Activated CD4-positive, alpha-beta memory T cell treated with anti-CD3 and anti-CD28 coated beads, Interleukin-2, amount 10 ng/mL, durations not matched to agents 7 days and 5 days (primary cell): ENCODE measurements at regions not wholly inside any gene's neighbourhood (a gene's known extent, or its start where the extent isn't known, plus 50 kb on each side); places are given as distances from the start of the nearest gene placed in this dataset.

Experiments used
- CTCF ChIA-PET: fragments of 350-600 bp; sonication (Branson Sonifier 250); formaldehyde crosslinking; loops from one replicate; lab custom pipeline; 2021; ENCODE audit warnings: antibody characterized with exemption, inconsistent platforms; lab: Charles Lee
- POLR2A ChIA-PET: fragments of 350-600 bp; sonication (Branson Sonifier 250); formaldehyde crosslinking; loops from one replicate; lab custom pipeline; 2021; ENCODE audit warnings: antibody characterized with exemption; lab: Charles Lee
- DNase-seq: peaks from one replicate; pipeline ENCODE4 v3.0.0-alpha.2; 2020
- H3K27ac Mint-ChIP-seq: one replicate; pipeline ENCODE4 v1.8.0; 2021; ENCODE audit warnings: mild to moderate bottlenecking, mixed read lengths
- H3K27me3 Mint-ChIP-seq: one replicate; pipeline ENCODE4 v1.8.0; 2021; ENCODE audit warnings: mixed read lengths
- H3K36me3 Mint-ChIP-seq: one replicate; pipeline ENCODE4 v1.8.0; 2021; ENCODE audit warnings: low read depth, mixed read lengths
- H3K4me1 Mint-ChIP-seq: one replicate; pipeline ENCODE4 v1.8.0; 2021; ENCODE audit warnings: mixed read lengths
- H3K4me3 Mint-ChIP-seq: one replicate; pipeline ENCODE4 v1.8.0; 2021; ENCODE audit warnings: mild to moderate bottlenecking, mixed read lengths
- H3K9me3 Mint-ChIP-seq: one replicate; pipeline ENCODE4 v1.8.0; 2021; ENCODE audit warnings: mixed read lengths

- no peaks in the 10 kb centered on the region for H3K36me3 Mint-ChIP-seq
- ChIA-PET CTCF (no interaction called here), POLR2A (interaction anchor here (0.6 kb wide), 1 partner anchor 71 kb away, joined by 3 read pairs; no protein-coding TSS in a partner anchor)
- H3K27ac Mint-ChIP-seq = no peak overlapping the region
- no peak overlapping the region for H3K4me3 Mint-ChIP-seq
- no peaks in the 10 kb centered on the region for H3K9me3 Mint-ChIP-seq
- H3K4me1 Mint-ChIP-seq = no peaks in the 10 kb centered on the region
- peaks cover 6% of the 10 kb centered on the region for H3K27me3 Mint-ChIP-seq
- no peak for DNase-seq
Measured at GRCh38 chr10:113264333-113265131, 288.3 kb upstream of the HABP2 start.

- Mint-ChIP-seq H3K36me3 (no peaks in the 10 kb centered on the region), H3K4me3 (no peak overlapping the region), H3K4me1 (no peaks in the 10 kb centered on the region), H3K9me3 (no peaks in the 10 kb centered on the region), H3K27me3 (peaks cover 6% of the 10 kb centered on the region), H3K27ac (no peak overlapping the region)
- no peak for DNase-seq
- ChIA-PET POLR2A (no interaction called here), CTCF (no interaction called here)
Measured at GRCh38 chr10:113266147-113266546, 286.7 kb upstream of the HABP2 start.

DNA sequence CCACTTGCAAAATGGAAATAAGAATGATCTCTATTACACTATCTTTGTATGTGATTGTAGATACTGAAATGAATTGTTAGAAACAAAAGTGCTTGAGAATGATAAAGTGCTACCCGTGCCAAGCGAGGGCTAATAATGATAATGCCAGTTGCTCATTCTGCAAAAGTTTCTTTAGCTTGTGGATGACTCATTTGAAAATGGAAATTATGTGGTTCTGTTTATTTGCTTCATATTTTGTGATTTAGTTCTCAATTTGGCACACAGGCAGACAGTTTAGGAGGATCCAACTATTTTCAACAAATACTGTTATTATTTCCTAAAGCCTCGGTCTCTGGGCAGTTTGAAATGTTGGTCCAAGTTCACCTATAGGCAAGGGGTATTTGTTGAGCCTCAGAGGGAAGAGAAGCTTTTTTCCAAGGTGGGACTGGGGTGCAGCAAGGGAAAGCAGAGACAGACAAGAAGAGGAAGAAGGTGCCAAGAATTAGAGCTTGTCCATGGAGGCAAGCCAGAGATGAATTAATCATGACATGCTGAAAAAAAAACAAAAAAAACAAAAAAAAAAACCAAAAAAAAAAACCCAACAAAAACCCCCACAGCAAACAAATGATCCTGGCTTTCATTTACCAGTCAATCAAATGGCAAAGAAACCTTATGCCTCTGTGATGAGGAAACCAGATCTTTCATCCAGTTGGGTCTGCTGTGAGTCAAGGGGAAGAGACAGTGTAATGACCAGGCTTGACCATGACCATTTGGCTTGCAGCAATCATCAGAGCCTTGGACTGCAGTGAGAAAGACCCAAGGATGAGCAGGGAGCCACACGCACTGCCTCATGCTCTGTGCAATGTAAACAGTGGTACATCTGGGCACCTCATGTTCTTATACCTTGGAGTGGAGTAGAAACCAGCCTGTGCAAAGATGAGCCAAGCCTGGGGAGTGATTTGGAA is 285.0 kb upstream of the HABP2 start:
- Mint-ChIP-seq H3K4me3 (no peak overlapping the region), H3K4me1 (no peaks in the 10 kb centered on the region), H3K9me3 (no peaks in the 10 kb centered on the region), H3K36me3 (no peaks in the 10 kb centered on the region), H3K27me3 (peaks cover 6% of the 10 kb centered on the region), H3K27ac (no peak overlapping the region)
- CTCF ChIA-PET = no interaction called here
- POLR2A ChIA-PET = no interaction called here
- no peak for DNase-seq

GRCh38 chr10:113269333-113269732 is 283.5 kb upstream of the HABP2 start:
- ChIA-PET POLR2A (no interaction called here), CTCF (no interaction called here)
- Mint-ChIP-seq H3K27ac (no peak overlapping the region), H3K4me3 (no peak overlapping the region), H3K4me1 (no peaks in the 10 kb centered on the region), H3K36me3 (no peaks in the 10 kb centered on the region), H3K9me3 (no peaks in the 10 kb centered on the region), H3K27me3 (peaks cover 3% of the 10 kb centered on the region)
- DNase-seq = no peak

DNA sequence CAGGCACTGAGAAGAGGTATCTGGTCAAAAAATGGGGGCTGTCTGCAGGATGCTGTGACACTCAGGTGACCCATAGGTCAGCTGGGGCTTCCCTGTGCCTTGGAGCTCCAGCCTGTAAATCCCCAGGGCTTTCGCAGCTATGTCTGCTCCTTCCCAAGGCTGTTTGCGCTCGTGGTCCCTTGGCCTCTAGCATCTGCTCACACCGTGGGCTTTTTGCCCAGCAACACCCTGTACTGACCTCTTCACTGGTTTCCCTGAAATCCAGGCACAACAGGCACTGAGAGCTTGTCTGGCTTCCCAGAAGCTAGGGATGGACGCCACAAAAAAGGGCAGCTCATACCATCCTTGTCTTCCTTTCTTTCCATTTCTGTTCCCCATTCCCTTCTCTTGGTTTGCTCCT is 280.3 kb upstream of the HABP2 start:
- no peak overlapping the region for H3K27ac Mint-ChIP-seq
- peaks cover 2% of the 10 kb centered on the region for H3K27me3 Mint-ChIP-seq
- no peaks in the 10 kb centered on the region for H3K36me3 Mint-ChIP-seq
- ChIA-PET POLR2A (no interaction called here), CTCF (no interaction called here)
- peaks cover 2% of the 10 kb centered on the region for H3K9me3 Mint-ChIP-seq
- DNase-seq = no peak
- H3K4me1 Mint-ChIP-seq = no peaks in the 10 kb centered on the region
- H3K4me3 Mint-ChIP-seq = no peak overlapping the region

DNA sequence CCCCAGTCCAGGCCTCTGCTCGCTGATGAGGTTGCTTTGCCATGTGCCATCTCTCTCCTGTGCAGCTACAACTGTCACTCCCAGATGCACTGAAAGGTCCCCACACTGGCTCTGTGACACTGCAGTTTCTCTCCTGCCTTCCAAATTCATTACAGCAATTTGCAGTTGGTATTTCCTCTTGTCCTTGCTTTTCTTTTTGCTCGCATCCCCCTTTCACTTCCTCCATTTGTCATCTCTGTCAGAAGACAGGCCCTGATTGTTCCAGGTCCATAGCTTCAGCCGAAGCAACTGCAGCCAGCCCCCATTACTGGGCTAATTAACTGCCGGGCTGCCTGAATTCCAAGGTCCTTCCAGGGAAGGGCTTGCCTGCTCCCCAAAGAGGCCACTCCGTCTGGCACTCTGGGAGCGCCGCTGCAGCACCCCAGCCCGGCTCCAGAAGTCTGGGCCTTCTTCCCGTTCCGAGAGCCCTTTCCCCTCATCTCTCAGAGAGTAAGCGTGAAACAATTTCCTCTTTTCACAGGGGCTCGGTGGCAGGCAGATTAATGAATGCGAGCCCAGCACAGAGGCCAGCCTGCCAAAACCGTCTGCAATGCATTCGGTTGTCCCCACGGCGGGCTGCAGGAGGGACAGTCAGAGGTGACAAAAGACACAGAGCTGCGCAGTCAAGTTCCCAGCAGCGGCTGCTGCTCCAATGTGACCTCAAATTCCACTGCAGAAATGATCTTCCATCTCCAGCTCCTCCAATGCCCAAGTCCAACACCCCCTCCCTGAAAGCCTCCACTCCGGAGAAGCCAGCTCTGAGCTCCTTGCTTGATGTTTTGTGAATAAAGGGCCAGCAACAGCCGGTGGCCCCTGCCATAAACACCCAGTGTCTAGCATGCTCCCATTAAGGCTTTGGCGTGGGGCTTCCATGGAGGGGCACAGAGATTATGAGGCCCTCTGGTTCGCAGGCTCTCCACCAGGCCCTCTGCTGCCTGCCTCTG is 279.4 kb upstream of the HABP2 start:
- peaks cover 2% of the 10 kb centered on the region for H3K9me3 Mint-ChIP-seq
- DNase-seq = no peak
- H3K27ac Mint-ChIP-seq = no peak overlapping the region
- H3K4me3 Mint-ChIP-seq = no peak overlapping the region
- POLR2A ChIA-PET = no interaction called here
- CTCF ChIA-PET = no interaction called here
- no peaks in the 10 kb centered on the region for H3K4me1 Mint-ChIP-seq
- no peaks in the 10 kb centered on the region for H3K36me3 Mint-ChIP-seq
- H3K27me3 Mint-ChIP-seq = no peaks in the 10 kb centered on the region

DNA sequence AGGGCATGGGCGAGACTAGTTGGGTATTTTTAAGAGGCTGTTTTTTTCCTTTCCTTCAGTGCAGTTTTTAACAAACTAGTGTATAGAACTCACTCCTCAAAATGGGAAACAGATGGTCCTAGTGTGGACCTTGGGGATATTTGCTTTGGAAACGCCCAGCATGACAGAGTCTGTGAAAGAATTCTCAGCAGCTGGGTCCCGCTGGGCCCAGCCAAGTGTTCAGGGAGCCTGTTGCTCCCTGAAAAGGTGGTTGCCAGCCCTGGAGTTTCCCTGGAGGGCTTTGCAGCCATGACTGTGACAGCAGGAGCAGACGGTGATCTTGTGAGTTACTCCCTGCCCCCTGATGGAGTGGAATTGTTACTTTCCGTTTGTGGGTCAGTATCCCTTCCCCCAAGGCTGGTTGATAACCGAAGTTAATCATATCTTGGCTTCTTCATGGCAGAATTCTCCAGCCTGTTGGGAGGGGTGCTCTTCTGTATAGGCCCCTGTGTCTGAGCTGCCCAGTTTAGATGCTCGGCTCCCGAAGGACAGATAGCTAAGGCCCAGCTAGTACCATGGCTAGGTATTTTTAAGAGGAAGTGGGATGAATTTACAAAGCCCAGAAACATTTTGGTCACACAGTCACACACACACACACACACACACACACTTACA is 278.6 kb upstream of the HABP2 start:
- POLR2A ChIA-PET = no interaction called here
- no peak for DNase-seq

DNA sequence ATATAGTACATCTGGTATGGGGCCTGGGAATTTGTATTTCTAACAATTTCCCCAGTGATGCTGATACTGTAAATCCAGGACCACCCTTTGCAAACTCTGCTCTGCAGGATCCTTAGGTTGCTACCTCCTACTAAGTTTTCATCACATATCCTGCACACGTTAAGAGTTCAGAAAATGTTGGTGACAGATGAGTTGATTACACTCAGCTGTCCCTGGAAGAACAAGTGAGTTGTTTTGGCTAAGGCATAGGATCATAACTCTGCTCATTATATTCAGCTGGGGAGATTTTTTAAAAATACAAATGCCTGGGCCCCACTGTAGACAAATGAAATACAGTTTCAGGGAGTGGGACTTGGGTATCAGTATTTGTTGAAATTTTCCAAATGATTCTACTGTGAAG is 274.6 kb upstream of the HABP2 start:
- Mint-ChIP-seq H3K36me3 (no peaks in the 10 kb centered on the region), H3K9me3 (peaks cover 2% of the 10 kb centered on the region), H3K27me3 (no peaks in the 10 kb centered on the region), H3K4me1 (no peaks in the 10 kb centered on the region), H3K4me3 (no peak overlapping the region), H3K27ac (no peak overlapping the region)
- CTCF ChIA-PET = no interaction called here
- POLR2A ChIA-PET = no interaction called here
- no peak for DNase-seq

More for the DNA sequence above, 278.6 kb upstream of the HABP2 start:
- Mint-ChIP-seq H3K4me1 (no peaks in the 10 kb centered on the region), H3K27me3 (no peaks in the 10 kb centered on the region), H3K27ac (no peak overlapping the region), H3K36me3 (no peaks in the 10 kb centered on the region), H3K4me3 (no peak overlapping the region), H3K9me3 (peaks cover 2% of the 10 kb centered on the region)
- CTCF ChIA-PET = no interaction called here

DNA sequence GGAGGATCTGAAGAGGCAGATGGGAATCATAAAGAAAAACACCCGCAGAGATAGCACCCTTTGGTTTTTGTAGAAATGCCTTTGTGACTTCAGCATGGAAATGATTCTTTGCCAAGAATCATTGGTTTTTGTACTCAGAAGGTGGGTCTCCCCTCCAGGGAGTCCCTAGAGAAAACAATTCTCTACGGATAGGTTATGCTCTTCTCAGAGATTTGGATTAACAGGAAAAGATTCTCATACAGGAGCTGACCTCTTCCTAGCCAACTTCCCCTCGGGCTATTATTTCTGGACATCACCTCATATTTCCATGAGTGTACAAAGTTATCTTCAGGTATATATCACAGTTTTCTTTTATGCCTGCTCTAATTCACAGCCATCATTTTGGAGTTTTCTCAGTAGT is 274.2 kb upstream of the HABP2 start:
- H3K27me3 Mint-ChIP-seq = no peaks in the 10 kb centered on the region
- DNase-seq = no peak
- peaks cover 2% of the 10 kb centered on the region for H3K9me3 Mint-ChIP-seq
- H3K36me3 Mint-ChIP-seq = no peaks in the 10 kb centered on the region
- POLR2A ChIA-PET = no interaction called here
- H3K4me1 Mint-ChIP-seq = no peaks in the 10 kb centered on the region
- no peak overlapping the region for H3K4me3 Mint-ChIP-seq
- CTCF ChIA-PET = no interaction called here
- H3K27ac Mint-ChIP-seq = no peak overlapping the region

DNA sequence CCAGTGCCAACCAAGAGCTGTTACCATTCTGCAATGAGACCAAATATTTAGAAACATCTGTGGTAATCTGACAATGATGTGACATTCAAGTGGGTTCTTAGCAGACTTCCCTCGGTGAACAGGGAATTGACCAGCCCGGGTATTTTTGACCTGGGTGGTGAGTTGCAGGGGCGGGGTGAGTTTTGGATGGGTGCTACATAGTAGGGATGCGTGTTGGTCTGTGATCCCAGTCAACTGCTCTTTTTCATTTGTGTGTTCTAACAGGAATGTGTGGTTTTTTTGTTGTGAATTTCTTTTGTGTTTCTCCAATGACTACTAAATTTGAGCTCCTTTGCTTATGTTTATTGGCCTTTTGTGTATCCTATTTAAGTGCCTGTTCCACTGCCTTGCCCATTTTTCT is 273.6 kb upstream of the HABP2 start:
- Mint-ChIP-seq H3K4me1 (no peaks in the 10 kb centered on the region), H3K27me3 (no peaks in the 10 kb centered on the region), H3K4me3 (no peak overlapping the region), H3K27ac (no peak overlapping the region), H3K36me3 (no peaks in the 10 kb centered on the region), H3K9me3 (peaks cover 2% of the 10 kb centered on the region)
- CTCF ChIA-PET = no interaction called here
- POLR2A ChIA-PET = no interaction called here
- DNase-seq = no peak

DNA sequence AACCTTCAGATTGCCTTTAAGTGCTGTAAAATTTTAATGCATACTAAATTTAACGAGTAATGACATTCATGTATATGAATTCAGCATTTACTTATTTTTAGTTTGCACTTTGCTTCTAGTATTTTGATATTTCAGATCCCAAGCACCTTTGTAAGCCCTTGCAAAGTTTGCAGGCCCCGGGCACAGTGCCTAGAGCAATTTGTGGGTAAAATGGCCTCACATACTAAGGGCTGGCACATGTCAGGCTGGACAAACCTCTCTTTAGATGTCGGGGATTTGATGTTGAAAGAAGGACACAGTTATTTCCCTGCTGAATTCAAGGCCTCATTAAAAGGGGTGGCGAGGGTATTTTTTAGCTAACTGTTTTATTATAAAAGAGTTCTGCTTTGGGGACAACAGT is 270.3 kb upstream of the HABP2 start:
- H3K4me1 Mint-ChIP-seq = no peaks in the 10 kb centered on the region
- CTCF ChIA-PET = no interaction called here
- H3K27ac Mint-ChIP-seq = no peak overlapping the region
- DNase-seq = no peak
- no peaks in the 10 kb centered on the region for H3K27me3 Mint-ChIP-seq
- no peaks in the 10 kb centered on the region for H3K36me3 Mint-ChIP-seq
- H3K4me3 Mint-ChIP-seq = no peak overlapping the region
- no peaks in the 10 kb centered on the region for H3K9me3 Mint-ChIP-seq
- POLR2A ChIA-PET = no interaction called here

DNA sequence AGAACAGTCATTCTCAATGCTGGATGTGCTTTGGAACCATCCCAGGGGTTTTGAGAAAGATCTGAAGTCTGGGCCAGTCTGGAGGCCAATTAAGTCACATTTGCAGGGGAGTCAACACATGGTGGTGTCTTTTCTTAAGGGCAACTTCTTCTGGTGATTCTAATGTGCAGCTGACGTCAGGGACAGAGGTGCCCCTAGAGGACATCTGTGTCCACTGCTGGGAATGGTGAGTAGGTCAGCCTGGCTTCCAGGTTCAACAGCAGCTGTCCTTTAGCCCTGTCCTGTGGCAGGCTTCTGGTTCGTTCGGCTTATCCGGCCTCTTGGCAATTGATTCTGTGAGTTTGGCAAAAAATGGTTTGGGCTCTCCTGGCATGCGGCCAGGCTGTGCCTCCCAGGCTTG is 269.7 kb upstream of the HABP2 start:
- H3K27ac Mint-ChIP-seq = no peak overlapping the region
- DNase-seq = no peak
- H3K36me3 Mint-ChIP-seq = no peaks in the 10 kb centered on the region
- no peaks in the 10 kb centered on the region for H3K9me3 Mint-ChIP-seq
- no peaks in the 10 kb centered on the region for H3K4me1 Mint-ChIP-seq
- ChIA-PET POLR2A (no interaction called here), CTCF (no interaction called here)
- H3K27me3 Mint-ChIP-seq = no peaks in the 10 kb centered on the region
- no peak overlapping the region for H3K4me3 Mint-ChIP-seq
